GM12875 (cell line): ENCODE measurements at regions not wholly inside any gene's neighbourhood (a gene's known extent, or its start where the extent isn't known, plus 50 kb on each side); places are given as distances from the start of the nearest gene placed in this dataset.
"Not testable (repeated sequence)": the region's sequence is repeated elsewhere in the genome, so short reads cannot be mapped to it uniquely, and the experiment has no call there.

Experiments used
- H3K4me3 ChIP-seq: one replicate; pipeline ENCODE4 v1.5.1; 2011; ENCODE audit warnings: low read depth, low read length, control low read depth

- H3K4me3 ChIP-seq, result not testable (repeated sequence)
Measured at GRCh38 chr1:120288167-120288566, 111.8 kb upstream of the SEC22B start.

GRCh38 chr1:120282744-120283464 lies 106.6 kb upstream of the SEC22B start:
- H3K4me3 ChIP-seq, result not testable (repeated sequence)

GRCh38 chr1:120278259-120278610 lies 101.9 kb upstream of the SEC22B start:
- H3K4me3 ChIP-seq, result not testable (repeated sequence)

- H3K4me3 ChIP-seq, result not testable (repeated sequence)
Measured at GRCh38 chr1:120277428-120278258, 101.3 kb upstream of the SEC22B start.

- H3K4me3 ChIP-seq, result not testable (repeated sequence)
Measured at GRCh38 chr1:120276710-120277109, 100.4 kb upstream of the SEC22B start.

DNA sequence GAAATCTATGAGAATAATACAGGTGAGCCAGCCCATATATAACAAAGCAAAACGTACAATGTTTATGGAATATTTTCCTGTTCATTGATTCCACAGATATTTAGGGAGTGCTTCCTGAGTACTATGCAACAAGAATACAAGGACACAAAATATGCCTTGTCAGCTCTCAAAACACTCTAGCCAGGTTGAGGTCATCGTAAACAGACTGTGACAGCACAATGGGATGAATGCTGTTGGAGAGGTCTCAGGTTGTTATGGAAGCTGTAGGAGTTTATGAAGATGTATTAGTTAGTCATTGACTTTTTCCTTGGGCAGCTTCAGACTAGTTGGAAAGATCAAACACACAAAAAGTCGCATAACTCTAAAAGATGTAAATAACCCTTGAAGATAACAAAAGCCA lies 98.1 kb upstream of the SEC22B start:
- H3K4me3 ChIP-seq, result not testable (repeated sequence)

DNA sequence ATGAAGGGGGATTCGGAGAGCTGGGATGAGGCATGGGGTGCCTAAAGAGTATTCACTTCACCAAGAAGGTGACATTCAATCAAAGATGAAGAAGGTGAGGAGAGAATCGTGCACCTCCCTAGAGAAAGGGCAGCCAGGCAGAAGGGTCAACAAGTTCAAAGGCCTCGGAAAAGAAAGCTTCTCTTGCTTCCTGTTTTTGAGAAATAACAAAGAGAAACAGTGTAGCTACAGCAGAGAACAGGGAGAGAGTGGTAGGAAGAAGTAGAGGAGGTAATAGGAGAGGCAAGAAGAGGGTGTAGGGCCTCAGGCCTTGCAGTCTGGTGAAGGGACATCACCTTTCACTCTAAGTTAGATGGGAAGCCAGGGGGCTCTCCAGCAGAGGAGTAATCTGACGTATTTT lies 97.0 kb upstream of the SEC22B start:
- H3K4me3 ChIP-seq, result not testable (repeated sequence)

DNA sequence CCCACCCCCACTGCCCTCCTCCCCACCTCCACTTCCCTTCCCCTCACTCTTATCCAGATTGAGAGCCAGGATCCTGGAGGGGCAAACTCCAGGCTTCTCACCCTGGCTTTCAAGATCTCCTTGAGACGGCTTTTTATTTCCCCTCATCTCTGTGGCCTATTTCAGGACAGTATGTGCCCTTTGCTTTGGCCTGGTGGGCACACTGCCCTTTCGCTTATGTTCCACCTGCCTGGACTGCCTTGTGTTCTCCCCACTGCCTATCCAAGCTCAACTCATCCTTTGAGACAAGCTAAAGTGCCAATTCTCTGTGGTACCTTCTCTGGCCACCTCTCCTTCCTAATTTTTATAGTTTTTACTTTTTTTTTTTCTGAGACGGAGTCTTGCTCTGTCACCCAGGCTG lies 95.9 kb upstream of the SEC22B start:
- not testable (repeated sequence) for H3K4me3 ChIP-seq

- not testable (repeated sequence) for H3K4me3 ChIP-seq
Measured at GRCh38 chr1:120271561-120272221, 95.4 kb upstream of the SEC22B start.

DNA sequence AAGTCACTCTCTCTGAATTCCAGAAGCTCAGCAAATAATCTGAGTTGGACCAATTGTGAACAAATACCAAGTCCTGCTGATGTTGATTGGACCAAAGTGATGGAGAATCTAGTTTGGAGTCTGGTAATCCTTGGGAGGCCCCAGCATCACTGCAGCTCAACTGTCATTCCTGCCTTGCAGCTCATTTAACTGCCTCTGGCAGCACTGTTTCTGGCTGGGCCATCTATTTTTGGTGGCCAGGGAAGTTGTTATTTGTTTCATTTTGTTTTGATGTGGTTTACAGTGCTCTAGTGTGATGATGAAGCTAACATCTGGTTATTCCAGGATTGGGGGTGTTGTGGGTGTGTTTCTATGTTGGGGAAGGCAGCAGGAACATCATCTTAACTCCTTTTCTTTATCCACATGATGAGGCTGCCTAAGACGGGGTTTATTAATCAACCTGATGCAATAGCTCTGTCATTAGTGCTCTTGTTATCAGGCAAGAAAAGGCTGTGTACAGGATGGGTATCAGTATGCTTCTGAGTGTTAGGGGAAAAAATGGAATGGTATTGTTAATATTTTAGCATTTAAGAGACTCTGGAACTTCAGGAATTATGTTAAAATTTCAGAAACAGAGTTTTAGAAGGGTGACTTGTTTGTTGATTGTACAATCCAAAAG lies 91.7 kb upstream of the SEC22B start:
- H3K4me3 ChIP-seq, result not testable (repeated sequence)

DNA sequence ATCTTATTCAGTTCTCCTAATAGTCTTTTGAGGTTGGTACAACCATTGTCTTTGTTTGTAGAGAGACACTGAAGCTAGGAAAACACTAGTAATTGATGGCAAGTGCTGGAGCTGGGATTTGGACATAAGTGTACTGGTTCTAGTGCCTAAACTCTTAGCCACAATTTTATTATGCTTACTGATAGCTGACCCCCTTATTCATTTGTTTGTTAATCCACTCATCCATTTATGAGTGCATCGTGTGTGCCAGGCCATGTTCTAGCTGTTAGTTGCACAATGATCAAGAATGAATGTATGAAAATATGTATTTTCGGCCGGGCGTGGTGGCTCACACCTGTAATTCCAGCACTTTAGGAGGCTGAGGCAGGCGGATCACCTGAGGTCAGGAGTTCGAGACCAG lies 88.2 kb upstream of the SEC22B start:
- H3K4me3 ChIP-seq, result not testable (repeated sequence)

- not testable (repeated sequence) for H3K4me3 ChIP-seq
Measured at GRCh38 chr1:120262791-120263751, 86.8 kb upstream of the SEC22B start.

DNA sequence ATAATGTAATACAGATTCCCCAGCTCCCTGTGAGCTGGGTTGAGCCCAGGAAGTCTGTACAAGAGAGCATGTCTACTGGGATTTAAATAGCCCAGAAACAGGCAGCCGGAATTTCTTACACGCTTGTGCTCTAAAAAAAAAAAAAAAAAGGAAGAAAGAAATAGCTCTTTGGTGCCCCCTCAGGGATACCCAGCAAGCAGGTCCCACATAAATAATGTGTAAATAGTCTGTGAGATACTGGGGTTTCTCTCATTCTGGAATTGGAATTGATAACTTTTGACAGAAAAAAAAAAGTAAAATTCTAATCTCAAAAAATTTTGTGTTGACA lies 81.4 kb upstream of the SEC22B start:
- not testable (repeated sequence) for H3K4me3 ChIP-seq

- H3K4me3 ChIP-seq, result not testable (repeated sequence)
Measured at GRCh38 chr1:120257064-120257777, 80.9 kb upstream of the SEC22B start.

GRCh38 chr1:120250756-120251155 lies 74.4 kb upstream of the SEC22B start:
- H3K4me3 ChIP-seq, result not testable (repeated sequence)

- not testable (repeated sequence) for H3K4me3 ChIP-seq
Measured at GRCh38 chr1:120248726-120249427, 72.6 kb upstream of the SEC22B start.

- not testable (repeated sequence) for H3K4me3 ChIP-seq
Measured at GRCh38 chr1:120248203-120248602, 71.9 kb upstream of the SEC22B start.

GRCh38 chr1:120243867-120244266 lies 67.5 kb upstream of the SEC22B start:
- H3K4me3 ChIP-seq, result not testable (repeated sequence)

GRCh38 chr1:120242582-120242981 lies 66.3 kb upstream of the SEC22B start:
- H3K4me3 ChIP-seq, result not testable (repeated sequence)
